ENCODE measurements at regions not wholly inside any gene's neighbourhood (a gene's known extent, or its start where the extent isn't known, plus 50 kb on each side); places are given as distances from the start of the nearest gene placed in this dataset.

DNA sequence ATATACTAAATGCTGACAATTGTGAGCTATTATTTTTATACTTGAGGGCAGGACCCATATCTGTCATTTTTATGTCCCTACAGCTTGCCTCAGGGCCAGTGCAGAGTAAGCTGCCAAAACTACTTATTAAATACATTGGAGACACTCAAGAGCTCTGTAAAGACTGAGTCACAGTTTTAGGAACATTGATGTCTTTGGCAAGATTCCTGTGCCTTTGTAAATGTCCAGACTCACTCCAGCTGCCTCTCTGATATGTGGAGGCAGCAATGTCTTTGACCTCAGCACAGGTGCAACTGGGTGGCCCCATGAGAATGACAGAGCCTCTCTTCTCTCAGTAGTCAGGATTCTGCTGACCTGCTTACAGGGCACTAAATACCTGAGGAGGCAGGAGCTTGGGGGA is 363.2 kb downstream of the OSTF1 start:
- TF ChIP-seq POLR2A (IDR thresholded peaks at IDR 0.05; ENCODE audit: low read depth, low read length) (no peak), POLR2AphosphoS5 (IDR thresholded peaks at IDR 0.05; ENCODE audit: low read depth, low read length) (no peak), TAF1 (IDR thresholded peaks at IDR 0.05; ENCODE audit: borderline replicate concordance, low read depth, low read length) (no peak)

Measured in GM12892 (cell line).